ENCODE measurements at regions not wholly inside any gene's neighbourhood (a gene's known extent, or its start where the extent isn't known, plus 50 kb on each side); places are given as distances from the start of the nearest gene placed in this dataset.

DNA sequence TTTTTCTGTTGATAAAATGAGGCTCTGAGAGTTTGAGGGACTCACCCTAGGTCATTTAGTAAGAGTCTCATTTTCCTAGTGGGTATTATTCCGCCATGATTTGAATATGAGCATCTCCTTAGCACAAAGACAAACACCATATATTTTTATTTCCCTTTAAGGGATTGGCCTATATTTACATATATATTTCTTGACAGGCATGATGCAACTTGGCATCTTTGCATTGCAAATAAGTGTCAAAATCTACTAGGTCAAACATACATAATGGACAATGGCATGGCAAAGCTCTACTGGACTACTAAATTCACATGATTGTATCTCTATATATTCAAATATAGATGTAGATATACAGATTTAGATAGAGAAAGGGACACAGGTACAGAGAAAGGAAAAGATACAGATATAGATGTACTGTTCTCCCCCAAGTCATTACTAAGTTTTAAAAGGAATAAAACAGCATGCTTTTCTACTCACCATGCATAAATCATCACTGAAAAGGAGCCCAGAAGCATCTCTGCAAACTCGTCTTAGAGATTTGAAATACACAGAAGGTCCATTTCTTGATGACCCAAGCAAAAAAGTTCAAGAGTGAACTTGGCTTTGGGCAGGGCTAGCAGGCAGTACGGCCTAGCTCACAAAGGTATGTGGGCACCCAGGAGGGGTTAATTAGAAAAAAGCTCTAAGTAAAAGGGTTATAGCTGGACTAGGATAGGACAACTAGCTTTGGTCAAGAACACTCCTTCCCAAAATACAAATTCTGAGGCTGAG lies 495.8 kb downstream of the NTRK3 start:
- Histone ChIP-seq H3K36me3 (ENCODE audit: control insufficient read depth in 2 of 4, insufficient read depth in 4 of 4, low read length in 3 of 4) (no peaks in the 10 kb centered on the region), H3K23me2 (ENCODE audit: low read depth, low read length) (no peaks in the 10 kb centered on the region; the same call in 1 of the 2 replicates), H4K20me1 (replicated peaks in 1 of 2; ENCODE audit: control insufficient read depth in 1 of 2, insufficient read depth in 2 of 2, low read length in 2 of 2) (no peaks in the 10 kb centered on the region), H3K4me3 (ENCODE audit: extremely low read depth in 1 of 4, insufficient read depth in 2 of 4, low read depth in 3 of 4, low read length in 4 of 4) (no peak overlapping the region), H2AK5ac (ENCODE audit: low read depth, low read length) (no peak overlapping the region), H2BK15ac (ENCODE audit: low read length) (no peak overlapping the region), H2AFZ (ENCODE audit: low read length) (no peak overlapping the region), H4K8ac (ENCODE audit: extremely low read depth, insufficient read depth, low read length) (no peak overlapping the region), H2BK120ac (replicated peaks; ENCODE audit: low read depth, low read length) (no peak overlapping the region), H3K9me3 (ENCODE audit: insufficient read depth in 2 of 2, low read depth in 1 of 2, low read length in 1 of 2) (no peaks in the 10 kb centered on the region), H3K27me3 (replicated peaks in 1 of 4; ENCODE audit: control insufficient read depth in 3 of 4, extremely low read depth in 1 of 4, insufficient read depth in 3 of 4, low read length in 3 of 4) (no peaks in the 10 kb centered on the region), H3K23ac (ENCODE audit: insufficient read length) (no peak overlapping the region), H3K4ac (replicated peaks; ENCODE audit: insufficient read length, low read depth, low read length) (no peak overlapping the region), H3K9ac (replicated peaks in 1 of 4; ENCODE audit: extremely low read depth in 1 of 4, low read depth in 3 of 4, low read length in 3 of 4) (no peak overlapping the region), H3K4me2 (ENCODE audit: insufficient read depth in 1 of 2, low read depth in 2 of 2, low read length in 2 of 2) (no peak overlapping the region), H3K79me1 (ENCODE audit: low read depth, low read length) (no peaks in the 10 kb centered on the region), H3K56ac (replicated peaks; ENCODE audit: insufficient read length, low read depth, low read length) (no peak overlapping the region), H3K18ac (ENCODE audit: extremely low read depth, low read length) (no peak overlapping the region), H2BK12ac (ENCODE audit: low read depth, low read length) (no peak overlapping the region), H2BK20ac (ENCODE audit: low read length) (no peak overlapping the region), H3K79me2 (ENCODE audit: control insufficient read depth in 1 of 2, insufficient read depth in 2 of 2, low read length in 2 of 2) (no peaks in the 10 kb centered on the region), H4K91ac (replicated peaks; ENCODE audit: insufficient read length, low read length) (no peak overlapping the region), H3K27ac (ENCODE audit: low read depth, low read length) (no peak overlapping the region), H3K14ac (ENCODE audit: insufficient read length) (no peak overlapping the region), H3K4me1 (replicated peaks in 1 of 4; ENCODE audit: control insufficient read depth in 3 of 4, insufficient read depth in 4 of 4, low read length in 3 of 4) (peaks cover 0 to 9% (median 6%) of the 10 kb centered on the region in 4 experiments; a peak in 3 of 7 replicates), H2BK5ac (ENCODE audit: low read depth, low read length) (no peak overlapping the region), H4K5ac (ENCODE audit: insufficient read length, low read depth, low read length) (no peak overlapping the region)
- DNase-seq (ENCODE audit: low read depth in 1 of 2, low spot score in 2 of 2), result no peak
- TF ChIP-seq SP2 (IDR thresholded peaks at IDR 0.05; ENCODE audit: low read length) (no peak), GABPA (IDR thresholded peaks at IDR 0.05; ENCODE audit: borderline replicate concordance, insufficient read depth, low read length) (no peak), NRF1 (IDR thresholded peaks at IDR 0.05; ENCODE audit: low read depth, low read length) (no peak), PHF8 (conservative IDR thresholded peaks at IDR 0.05; ENCODE audit: low read depth, low read length) (no peak), HDAC2 (IDR thresholded peaks at IDR 0.05; ENCODE audit: borderline replicate concordance in 1 of 2, low read depth in 2 of 2, low read length in 2 of 2) (no peak), RXRA (IDR thresholded peaks at IDR 0.05; ENCODE audit: insufficient read depth, low read depth, low read length) (no peak), SRF (IDR thresholded peaks at IDR 0.05; ENCODE audit: low read depth, low read length) (no peak)
- POLR2A ChIA-PET (ENCODE audit: partially characterized antibody), result no interaction called here
- WGBS, 2 experiments (ENCODE audit: extremely low coverage in 1 of 2, insufficient coverage in 1 of 2, insufficient read length in 1 of 2, insufficient replicate concordance in 2 of 2, low coverage in 1 of 2, low lambda C conversion rate in 2 of 2, missing lambda C conversion rate in 1 of 2), result 90% methylated on average over 3 of the region's 3 CpGs; no CpG with 5 or more reads in 1 of the 2 experiments
- no peak for FAIRE-seq
- CTCF ChIA-PET (ENCODE audit: partially characterized antibody), result interaction anchor here (1.2 kb wide), 1 partner anchor 41 kb away, joined by 4 read pairs; no protein-coding TSS in a partner anchor
